ENCODE measurements at regions not wholly inside any gene's neighbourhood (a gene's known extent, or its start where the extent isn't known, plus 50 kb on each side); places are given as distances from the start of the nearest gene placed in this dataset.

DNA sequence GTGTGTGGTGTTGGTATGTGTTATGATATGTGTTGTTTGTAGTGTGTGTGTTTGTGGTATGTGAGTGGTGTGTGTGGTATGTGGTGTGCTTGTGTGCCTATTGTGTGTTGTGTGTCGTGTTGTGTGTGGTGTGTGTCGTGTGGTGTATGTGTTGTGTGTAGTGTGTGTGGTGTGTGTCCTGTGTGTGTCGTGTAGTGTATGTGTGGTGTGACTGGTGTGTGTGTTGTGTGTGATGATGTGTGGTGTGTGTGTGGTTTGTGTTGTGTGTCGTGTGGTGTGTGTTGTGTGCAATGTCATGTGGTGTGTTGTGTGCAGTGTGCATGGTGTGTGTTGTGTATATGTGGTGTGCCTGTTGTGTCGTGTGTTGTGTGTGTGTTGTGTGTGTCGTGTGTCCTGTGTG, 144.6 kb downstream of the DNAJB6 start:
- H3K79me2 ChIP-seq (ENCODE audit: insufficient read depth): no peaks in the 10 kb centered on the region
- H3K4me2 ChIP-seq: no peak overlapping the region
- H3K4me1 ChIP-seq (ENCODE audit: control insufficient read depth in 1 of 2, insufficient read depth in 2 of 2, low read depth in 1 of 2, low read length in 1 of 2): no peaks in the 10 kb centered on the region
- CTCF ChIA-PET: interaction anchor here (0.9 kb wide), 1 partner anchor 49 kb away, joined by 4 read pairs; no protein-coding TSS in a partner anchor
- H3K4me3 ChIP-seq (ENCODE audit: low read depth in 2 of 2, low read length in 1 of 2): no peak overlapping the region
- H4K20me1 ChIP-seq (ENCODE audit: insufficient read depth): no peaks in the 10 kb centered on the region
- TF ChIP-seq CHD2 (IDR thresholded peaks at IDR 0.05; ENCODE audit: low read length, partially characterized antibody): no peak
- TF ChIP-seq, protein P1, sequence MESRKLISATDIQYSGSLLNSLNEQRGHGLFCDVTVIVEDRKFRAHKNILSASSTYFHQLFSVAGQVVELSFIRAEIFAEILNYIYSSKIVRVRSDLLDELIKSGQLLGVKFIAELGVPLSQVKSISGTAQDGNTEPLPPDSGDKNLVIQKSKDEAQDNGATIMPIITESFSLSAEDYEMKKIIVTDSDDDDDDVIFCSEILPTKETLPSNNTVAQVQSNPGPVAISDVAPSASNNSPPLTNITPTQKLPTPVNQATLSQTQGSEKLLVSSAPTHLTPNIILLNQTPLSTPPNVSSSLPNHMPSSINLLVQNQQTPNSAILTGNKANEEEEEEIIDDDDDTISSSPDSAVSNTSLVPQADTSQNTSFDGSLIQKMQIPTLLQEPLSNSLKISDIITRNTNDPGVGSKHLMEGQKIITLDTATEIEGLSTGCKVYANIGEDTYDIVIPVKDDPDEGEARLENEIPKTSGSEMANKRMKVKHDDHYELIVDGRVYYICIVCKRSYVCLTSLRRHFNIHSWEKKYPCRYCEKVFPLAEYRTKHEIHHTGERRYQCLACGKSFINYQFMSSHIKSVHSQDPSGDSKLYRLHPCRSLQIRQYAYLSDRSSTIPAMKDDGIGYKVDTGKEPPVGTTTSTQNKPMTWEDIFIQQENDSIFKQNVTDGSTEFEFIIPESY (IDR thresholded peaks at IDR 0.05; ENCODE audit: borderline replicate concordance, low read depth): no peak
- no peak for TF ChIP-seq MEF2A (IDR thresholded peaks at IDR 0.05; ENCODE audit: borderline replicate concordance, low read depth)
- 48% methylated on average over 6 of the region's 6 CpGs for WGBS (ENCODE audit: low lambda C conversion rate)
- no peaks in the 10 kb centered on the region; the same call in 1 of the 2 replicates for H3K9me3 ChIP-seq
- no peaks in the 10 kb centered on the region for H3K9me2 ChIP-seq
- no peaks in the 10 kb centered on the region for H3K36me3 ChIP-seq (replicated peaks in 1 of 2; ENCODE audit: control insufficient read depth in 1 of 2, insufficient read depth in 2 of 2, low read length in 1 of 2)
- H3K27me3 ChIP-seq (ENCODE audit: insufficient read depth): no peaks in the 10 kb centered on the region
- no peak overlapping the region for H3K27ac ChIP-seq (ENCODE audit: low read depth in 2 of 2, low read length in 1 of 2)
- no peak overlapping the region for H2AFZ ChIP-seq (ENCODE audit: low read depth)
- peaks cover 5% of the 10 kb centered on the region for H3F3A ChIP-seq (replicated peaks; ENCODE audit: insufficient read depth)
- DNase-seq: no peak
- H3K9ac ChIP-seq: no peak overlapping the region
- POLR2A ChIA-PET: no interaction called here

DNA sequence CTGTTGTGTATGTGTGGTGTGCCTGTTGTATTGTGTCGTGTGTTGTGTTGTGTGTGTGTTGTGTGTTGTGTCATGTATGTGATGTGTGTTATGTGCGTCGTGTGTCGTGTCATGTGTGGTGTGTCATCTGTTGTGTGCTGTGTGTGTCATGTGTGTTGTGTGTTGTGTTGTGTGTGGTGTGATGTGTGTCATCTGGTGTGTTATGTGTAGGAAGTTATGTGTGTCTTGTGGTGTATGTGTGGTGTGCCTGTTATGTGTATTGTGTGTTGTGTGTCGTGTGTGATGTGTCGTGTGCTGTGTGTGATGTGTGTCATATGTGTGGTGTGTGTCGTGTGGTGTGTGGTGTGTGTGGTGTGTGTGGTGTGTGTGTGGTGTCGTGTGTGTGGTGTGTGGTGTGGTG, 145.2 kb downstream of the DNAJB6 start:
- ChIA-PET POLR2A (no interaction called here), CTCF (no interaction called here)
- Histone ChIP-seq H3K4me2 (no peak overlapping the region), H4K20me1 (ENCODE audit: insufficient read depth) (no peaks in the 10 kb centered on the region), H3K9me3 (no peaks in the 10 kb centered on the region; the same call in 1 of the 2 replicates), H3K4me1 (ENCODE audit: control insufficient read depth in 1 of 2, insufficient read depth in 2 of 2, low read depth in 1 of 2, low read length in 1 of 2) (no peaks in the 10 kb centered on the region), H3F3A (replicated peaks; ENCODE audit: insufficient read depth) (peaks cover 5% of the 10 kb centered on the region), H3K27ac (ENCODE audit: low read depth in 2 of 2, low read length in 1 of 2) (no peak overlapping the region), H3K36me3 (replicated peaks in 1 of 2; ENCODE audit: control insufficient read depth in 1 of 2, insufficient read depth in 2 of 2, low read length in 1 of 2) (no peaks in the 10 kb centered on the region), H3K27me3 (ENCODE audit: insufficient read depth) (no peaks in the 10 kb centered on the region), H3K4me3 (ENCODE audit: low read depth in 2 of 2, low read length in 1 of 2) (no peak overlapping the region), H3K9me2 (no peaks in the 10 kb centered on the region), H2AFZ (ENCODE audit: low read depth) (no peak overlapping the region), H3K9ac (no peak overlapping the region), H3K79me2 (ENCODE audit: insufficient read depth) (no peaks in the 10 kb centered on the region)
- no peak for DNase-seq
- 64% methylated on average over 8 of the region's 8 CpGs for WGBS (ENCODE audit: low lambda C conversion rate)
- TF ChIP-seq RXRA (IDR thresholded peaks at IDR 0.05; ENCODE audit: borderline replicate concordance, low read depth) (no peak), RAD21 (IDR thresholded peaks at IDR 0.05; ENCODE audit: low read length) (no peak), GABPA (IDR thresholded peaks at IDR 0.05; ENCODE audit: low read depth) (no peak), TEAD4 (IDR thresholded peaks at IDR 0.05; ENCODE audit: borderline replicate concordance, insufficient read depth) (no peak), NFIC (IDR thresholded peaks at IDR 0.05; ENCODE audit: borderline replicate concordance) (no peak)
- TF ChIP-seq, protein P2, sequence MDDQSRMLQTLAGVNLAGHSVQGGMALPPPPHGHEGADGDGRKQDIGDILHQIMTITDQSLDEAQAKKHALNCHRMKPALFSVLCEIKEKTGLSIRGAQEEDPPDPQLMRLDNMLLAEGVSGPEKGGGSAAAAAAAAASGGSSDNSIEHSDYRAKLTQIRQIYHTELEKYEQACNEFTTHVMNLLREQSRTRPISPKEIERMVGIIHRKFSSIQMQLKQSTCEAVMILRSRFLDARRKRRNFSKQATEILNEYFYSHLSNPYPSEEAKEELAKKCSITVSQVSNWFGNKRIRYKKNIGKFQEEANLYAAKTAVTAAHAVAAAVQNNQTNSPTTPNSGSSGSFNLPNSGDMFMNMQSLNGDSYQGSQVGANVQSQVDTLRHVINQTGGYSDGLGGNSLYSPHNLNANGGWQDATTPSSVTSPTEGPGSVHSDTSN (IDR thresholded peaks at IDR 0.05): no peak
- TF ChIP-seq, protein P1 (IDR thresholded peaks at IDR 0.05; ENCODE audit: borderline replicate concordance, low read depth): no peak

Data from SK-N-SH (cell line).